HCT116 (cell line): ENCODE measurements at regions not wholly inside any gene's neighbourhood (a gene's known extent, or its start where the extent isn't known, plus 50 kb on each side); places are given as distances from the start of the nearest gene placed in this dataset.

Experiments used
- ATAC-seq: fragments of 200-7000 bp; cut with Tn5 transposase; 2 replicates; pipeline ENCODE4 v1.9.1; 2020; ENCODE audit warnings: mild to moderate bottlenecking, moderate library complexity
- BruUV-seq: library from RNA; stranded (reverse); fragments of 400-500 nt; replicated peaks from 2 replicates; lab custom pipeline; 2021; lab: Mats Ljungman, UMichigan
- CTCF ChIA-PET: fragments of 300-600 bp; sonication (Branson Sonifier 250); formaldehyde crosslinking; loops from one replicate; lab custom pipeline; 2021; ENCODE audit warnings: antibody characterized with exemption; lab: Charles Lee
- POLR2A ChIA-PET: fragments of 300-600, 350-600 bp; sonication (Branson Sonifier 250); formaldehyde crosslinking; loops from one replicate; lab custom pipeline; 2021; ENCODE audit warnings: antibody characterized with exemption; lab: Charles Lee
- RAD21 ChIA-PET, 2 experiments: fragments of 300-600 bp; sonication (Branson Sonifier 250); formaldehyde crosslinking; loops; one replicate each; lab custom pipeline; 2023; ENCODE audit warnings: low total read pairs in 2 of 2; ENCODE audit not compliant: uncharacterized antibody in 2 of 2, unreplicated experiment in 2 of 2, low non-redundant PET in 1 of 2; lab: Charles Lee
- DNase-seq: peaks from one replicate; pipeline ENCODE4 v3.0.0-alpha.2; 2010; ENCODE audit warnings: low read depth, low spot score
- H2AFZ ChIP-seq: fragments of 200-600 bp; shearing (Covaris generic), sonication (generic); 2 replicates; pipeline ENCODE4 v1.6.1; 2017; ENCODE audit warnings: low read depth, mixed run types, mixed read lengths, antibody characterized with exemption, low read length; ENCODE audit not compliant: poor library complexity, severe bottlenecking
- H3K27ac ChIP-seq: 2 replicates; pipeline ENCODE4 v1.5.1; 2012; ENCODE audit warnings: low read depth, low read length
- H3K27me3 ChIP-seq: fragments of 200-600 bp; sonication (generic); 2 replicates; pipeline ENCODE4 v1.6.1; 2016; ENCODE audit warnings: mixed run types, low read length, mixed read lengths; ENCODE audit not compliant: insufficient read depth
- H3K36me3 ChIP-seq, 2 experiments: fragments of 200-500 bp in 1 of 2; fragments of 200-600 bp in 1 of 2; sonication (Bioruptor generic) in 1 of 2; sonication (generic) in 1 of 2; 2 replicates each; pipeline versions ENCODE4 v1.5.1 to v1.6.1; 2014 to 2016; ENCODE audit warnings: low read length in 2 of 2, inconsistent platforms in 1 of 2, mixed read lengths in 1 of 2, mixed run types in 1 of 2; ENCODE audit not compliant: insufficient read depth in 2 of 2, control insufficient read depth in 1 of 2
- H3K4me1 ChIP-seq, 2 experiments: fragments of 200-600 bp in 1 of 2; sonication (generic) in 1 of 2; 2 replicates each; pipeline versions ENCODE4 v1.5.1 to v1.6.1; 2012 to 2017; ENCODE audit warnings: low read length in 2 of 2, inconsistent platforms in 1 of 2, mild to moderate bottlenecking in 1 of 2, mixed read lengths in 1 of 2, mixed run types in 1 of 2, moderate library complexity in 1 of 2; ENCODE audit not compliant: insufficient read depth in 2 of 2, control insufficient read depth in 1 of 2
- H3K4me2 ChIP-seq: fragments of 200-600 bp; sonication (generic); 2 replicates; pipeline ENCODE4 v1.6.1; 2017; ENCODE audit warnings: mixed run types, low read length, mixed read lengths
- H3K4me3 ChIP-seq, 2 experiments: fragments of 200-600 bp in 1 of 2; sonication (generic) in 1 of 2; replicated peaks in 1 of 2; 2 replicates each; pipeline ENCODE4 v1.5.1; 2011 to 2016; ENCODE audit warnings: low read length in 2 of 2, control low read depth in 1 of 2, low read depth in 1 of 2, mild to moderate bottlenecking in 1 of 2, mixed read lengths in 1 of 2, mixed run types in 1 of 2
- H3K79me2 ChIP-seq: fragments of 200-600 bp; sonication (generic); 2 replicates; pipeline ENCODE4 v1.6.1; 2017; ENCODE audit warnings: mild to moderate bottlenecking, mixed run types, low read length, moderate library complexity, mixed read lengths; ENCODE audit not compliant: insufficient read depth
- H3K9ac ChIP-seq: fragments of 200-600 bp; sonication (generic); 2 replicates; pipeline ENCODE4 v1.6.1; 2016; ENCODE audit warnings: low read length, mixed read lengths
- H3K9me2 ChIP-seq: fragments of 200-600 bp; sonication (generic), shearing (Covaris generic); 2 replicates; pipeline ENCODE4 v1.6.1; 2017; ENCODE audit warnings: mixed run types, mild to moderate bottlenecking, moderate library complexity; ENCODE audit not compliant: insufficient read depth
- H3K9me3 ChIP-seq, 2 experiments: fragments of 200-500 bp in 1 of 2; fragments of 200-600 bp in 1 of 2; sonication (Bioruptor generic) in 1 of 2; sonication (generic) in 1 of 2; 2 replicates each; pipeline ENCODE4 v1.6.1; 2014 to 2017; ENCODE audit warnings: low read length in 2 of 2, mixed read lengths in 2 of 2, inconsistent platforms in 1 of 2, low read depth in 1 of 2, mild to moderate bottlenecking in 1 of 2, mixed run types in 1 of 2, moderate library complexity in 1 of 2; ENCODE audit not compliant: control insufficient read depth in 1 of 2, insufficient read depth in 1 of 2
- H4K20me1 ChIP-seq: fragments of 200-600 bp; sonication (generic), shearing (Covaris generic); 2 replicates; pipeline ENCODE4 v1.6.1; 2017; ENCODE audit warnings: mixed run types, mild to moderate bottlenecking, moderate library complexity; ENCODE audit not compliant: insufficient read depth
- CBX3 ChIP-seq: IDR thresholded peaks from 2 replicates; pipeline ENCODE4 v1.6.1; 2012; ENCODE audit warnings: low read depth
- CEBPB ChIP-seq: IDR thresholded peaks from 2 replicates; pipeline ENCODE4 v1.6.1; 2012; ENCODE audit warnings: low read depth
- EGR1 ChIP-seq: IDR thresholded peaks from 2 replicates; pipeline ENCODE4 v1.6.1; 2012; ENCODE audit warnings: low read depth
- ELF1 ChIP-seq: IDR thresholded peaks from 2 replicates; pipeline ENCODE4 v1.6.1; 2012; ENCODE audit warnings: low read depth, borderline replicate concordance
- EZH2 ChIP-seq: fragments of 200-600 bp; sonication (generic); IDR thresholded peaks from 2 replicates; pipeline ENCODE4 v1.6.1; 2017; ENCODE audit warnings: antibody characterized with exemption, mixed run types
- FOSL1 ChIP-seq: IDR thresholded peaks from 2 replicates; pipeline ENCODE4 v1.6.1; 2012; ENCODE audit warnings: low read depth
- JUND ChIP-seq: IDR thresholded peaks from 2 replicates; pipeline ENCODE4 v1.6.1; 2012
- RAD21 ChIP-seq: IDR thresholded peaks from 2 replicates; pipeline ENCODE4 v1.6.1; 2012; ENCODE audit warnings: low read depth, mild to moderate bottlenecking
- SIN3A ChIP-seq: IDR thresholded peaks from 2 replicates; pipeline ENCODE4 v1.6.1; 2012; ENCODE audit warnings: low read depth
- SP1 ChIP-seq: IDR thresholded peaks from 2 replicates; pipeline ENCODE4 v1.6.1; 2012; ENCODE audit warnings: low read depth
- SRF ChIP-seq: IDR thresholded peaks from 2 replicates; pipeline ENCODE4 v1.6.1; 2012; ENCODE audit warnings: low read depth
- TCF7L2 ChIP-seq: IDR thresholded peaks from 2 replicates; pipeline ENCODE4 v1.7.0; 2011; ENCODE audit warnings: borderline replicate concordance, inconsistent platforms; ENCODE audit not compliant: insufficient read depth, insufficient read length; ENCODE audit errors: extremely low read depth
- YY1 ChIP-seq: IDR thresholded peaks from 2 replicates; pipeline ENCODE4 v1.6.1; 2011; ENCODE audit warnings: low read length, low read depth, moderate library complexity, mild to moderate bottlenecking; ENCODE audit not compliant: insufficient replicate concordance; ENCODE audit errors: extremely low read depth
- ZFX ChIP-seq: fragments of 450-650 bp; IDR thresholded peaks from 2 replicates; pipeline ENCODE4 v1.6.1; 2017
- intact Hi-C: fragments of 100-400 bp; cut with micrococcal nuclease; formaldehyde crosslinking; loops from 2 replicates; pipeline ENCODE4 v1.10.0; 2022
- TF ChIP-seq, protein P1 (sequence below): IDR thresholded peaks from 2 replicates; pipeline ENCODE4 v1.6.1; 2011; ENCODE audit warnings: mild to moderate bottlenecking, low read length, moderate library complexity; ENCODE audit not compliant: insufficient replicate concordance; ENCODE audit errors: extremely low read depth
- TF ChIP-seq, protein P2 (sequence below): IDR thresholded peaks from 2 replicates; pipeline ENCODE4 v1.6.1; 2012; ENCODE audit warnings: low read depth
- TF ChIP-seq, protein P3 (sequence below): IDR thresholded peaks from 2 replicates; pipeline ENCODE4 v1.6.1; 2012

DNA sequence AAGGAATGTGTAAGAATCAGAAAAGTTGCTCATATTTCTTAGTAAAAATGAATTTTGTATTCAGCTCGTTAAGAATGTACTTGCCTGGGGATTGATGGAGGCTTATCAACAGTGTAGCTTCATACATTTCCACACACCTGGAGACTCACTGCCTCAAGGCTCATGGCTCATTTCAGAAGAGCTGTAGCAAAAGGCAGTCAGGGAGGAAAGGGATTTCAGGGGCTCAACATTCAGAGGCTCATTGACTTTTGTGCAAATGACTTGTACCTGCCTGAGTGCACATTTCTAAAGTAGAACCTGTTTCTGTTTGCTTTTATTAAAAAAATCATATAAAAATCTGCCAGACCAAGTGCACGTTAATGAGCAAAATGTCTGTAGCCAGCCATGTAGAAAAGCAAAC is 304.4 kb downstream of the KCNS3 start:
- Histone ChIP-seq H3K27me3 (peaks cover 10% of the 10 kb centered on the region), H3K4me3 (no peak overlapping the region), H3K9me2 (no peaks in the 10 kb centered on the region), H3K9ac (no peak overlapping the region), H3K79me2 (no peaks in the 10 kb centered on the region), H3K9me3 (no peaks in the 10 kb centered on the region), H3K4me1 (no peaks in the 10 kb centered on the region), H4K20me1 (no peaks in the 10 kb centered on the region), H2AFZ (no peak overlapping the region), H3K27ac (no peak overlapping the region), H3K36me3 (no peaks in the 10 kb centered on the region), H3K4me2 (no peak overlapping the region)
- TF ChIP-seq SP1 (no peak), FOSL1 (no peak), EGR1 (no peak), SRF (no peak)
- TF ChIP-seq, protein P1, sequence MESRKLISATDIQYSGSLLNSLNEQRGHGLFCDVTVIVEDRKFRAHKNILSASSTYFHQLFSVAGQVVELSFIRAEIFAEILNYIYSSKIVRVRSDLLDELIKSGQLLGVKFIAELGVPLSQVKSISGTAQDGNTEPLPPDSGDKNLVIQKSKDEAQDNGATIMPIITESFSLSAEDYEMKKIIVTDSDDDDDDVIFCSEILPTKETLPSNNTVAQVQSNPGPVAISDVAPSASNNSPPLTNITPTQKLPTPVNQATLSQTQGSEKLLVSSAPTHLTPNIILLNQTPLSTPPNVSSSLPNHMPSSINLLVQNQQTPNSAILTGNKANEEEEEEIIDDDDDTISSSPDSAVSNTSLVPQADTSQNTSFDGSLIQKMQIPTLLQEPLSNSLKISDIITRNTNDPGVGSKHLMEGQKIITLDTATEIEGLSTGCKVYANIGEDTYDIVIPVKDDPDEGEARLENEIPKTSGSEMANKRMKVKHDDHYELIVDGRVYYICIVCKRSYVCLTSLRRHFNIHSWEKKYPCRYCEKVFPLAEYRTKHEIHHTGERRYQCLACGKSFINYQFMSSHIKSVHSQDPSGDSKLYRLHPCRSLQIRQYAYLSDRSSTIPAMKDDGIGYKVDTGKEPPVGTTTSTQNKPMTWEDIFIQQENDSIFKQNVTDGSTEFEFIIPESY: no peak
- ChIA-PET POLR2A (no interaction called here), RAD21 (no interaction called here), CTCF (no interaction called here)
- DNase-seq (no peak), ATAC-seq (no peak)
- BruUV-seq: no TSS peak
- intact Hi-C loops: no loop called here

DNA sequence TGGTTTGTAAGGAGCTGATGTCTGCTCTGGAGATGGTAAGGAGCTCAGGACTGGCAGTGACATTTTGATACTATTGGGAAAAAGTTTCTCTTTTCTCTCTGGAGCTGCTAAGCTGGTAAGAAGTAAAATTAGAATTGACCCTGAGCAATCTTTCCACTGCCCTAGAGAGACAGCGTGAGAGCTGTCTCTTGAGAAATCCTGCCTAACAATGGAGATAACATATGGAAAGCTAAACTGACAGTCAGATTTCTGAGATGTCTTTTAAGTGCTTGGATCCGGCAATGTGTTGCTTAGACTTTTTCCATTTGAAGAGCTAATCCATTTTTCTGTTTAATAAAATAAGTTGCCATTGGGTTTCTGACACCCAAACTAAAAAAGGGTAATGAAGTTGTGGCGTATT is 302.4 kb downstream of the KCNS3 start:
- H3K27ac ChIP-seq: no peak overlapping the region
- H3K27me3 ChIP-seq: peaks cover 10% of the 10 kb centered on the region
- DNase-seq (no peak), ATAC-seq (no peak)
- H3K9me2 ChIP-seq: no peaks in the 10 kb centered on the region
- H3K4me1 ChIP-seq: no peaks in the 10 kb centered on the region
- H3K4me3 ChIP-seq: no peak overlapping the region
- CTCF ChIA-PET: interaction anchor here (1.4 kb wide), 1 partner anchor 322 kb away, joined by 3 read pairs; no protein-coding TSS in a partner anchor
- intact Hi-C loops: no loop called here
- no peaks in the 10 kb centered on the region for H3K79me2 ChIP-seq
- no peak overlapping the region for H3K4me2 ChIP-seq
- no peak overlapping the region for H3K9ac ChIP-seq
- POLR2A ChIA-PET: no interaction called here
- no peaks in the 10 kb centered on the region for H4K20me1 ChIP-seq
- H3K36me3 ChIP-seq: no peaks in the 10 kb centered on the region
- H2AFZ ChIP-seq: no peak overlapping the region
- RAD21 ChIA-PET: no interaction called here
- BruUV-seq: no TSS peak
- H3K9me3 ChIP-seq: no peaks in the 10 kb centered on the region
- TF ChIP-seq JUND: no peak
- no peak for TF ChIP-seq SIN3A
- no peak for TF ChIP-seq RAD21
- TF ChIP-seq EZH2: no peak
- no peak for TF ChIP-seq CBX3
- no peak for TF ChIP-seq TCF7L2
- no peak for TF ChIP-seq ZFX
- TF ChIP-seq, protein P2, sequence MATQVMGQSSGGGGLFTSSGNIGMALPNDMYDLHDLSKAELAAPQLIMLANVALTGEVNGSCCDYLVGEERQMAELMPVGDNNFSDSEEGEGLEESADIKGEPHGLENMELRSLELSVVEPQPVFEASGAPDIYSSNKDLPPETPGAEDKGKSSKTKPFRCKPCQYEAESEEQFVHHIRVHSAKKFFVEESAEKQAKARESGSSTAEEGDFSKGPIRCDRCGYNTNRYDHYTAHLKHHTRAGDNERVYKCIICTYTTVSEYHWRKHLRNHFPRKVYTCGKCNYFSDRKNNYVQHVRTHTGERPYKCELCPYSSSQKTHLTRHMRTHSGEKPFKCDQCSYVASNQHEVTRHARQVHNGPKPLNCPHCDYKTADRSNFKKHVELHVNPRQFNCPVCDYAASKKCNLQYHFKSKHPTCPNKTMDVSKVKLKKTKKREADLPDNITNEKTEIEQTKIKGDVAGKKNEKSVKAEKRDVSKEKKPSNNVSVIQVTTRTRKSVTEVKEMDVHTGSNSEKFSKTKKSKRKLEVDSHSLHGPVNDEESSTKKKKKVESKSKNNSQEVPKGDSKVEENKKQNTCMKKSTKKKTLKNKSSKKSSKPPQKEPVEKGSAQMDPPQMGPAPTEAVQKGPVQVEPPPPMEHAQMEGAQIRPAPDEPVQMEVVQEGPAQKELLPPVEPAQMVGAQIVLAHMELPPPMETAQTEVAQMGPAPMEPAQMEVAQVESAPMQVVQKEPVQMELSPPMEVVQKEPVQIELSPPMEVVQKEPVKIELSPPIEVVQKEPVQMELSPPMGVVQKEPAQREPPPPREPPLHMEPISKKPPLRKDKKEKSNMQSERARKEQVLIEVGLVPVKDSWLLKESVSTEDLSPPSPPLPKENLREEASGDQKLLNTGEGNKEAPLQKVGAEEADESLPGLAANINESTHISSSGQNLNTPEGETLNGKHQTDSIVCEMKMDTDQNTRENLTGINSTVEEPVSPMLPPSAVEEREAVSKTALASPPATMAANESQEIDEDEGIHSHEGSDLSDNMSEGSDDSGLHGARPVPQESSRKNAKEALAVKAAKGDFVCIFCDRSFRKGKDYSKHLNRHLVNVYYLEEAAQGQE: no peak
- TF ChIP-seq, protein P3, sequence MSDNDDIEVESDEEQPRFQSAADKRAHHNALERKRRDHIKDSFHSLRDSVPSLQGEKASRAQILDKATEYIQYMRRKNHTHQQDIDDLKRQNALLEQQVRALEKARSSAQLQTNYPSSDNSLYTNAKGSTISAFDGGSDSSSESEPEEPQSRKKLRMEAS: no peak
- no peak for TF ChIP-seq ELF1
- no peak for TF ChIP-seq CEBPB
- no peak for TF ChIP-seq SRF
- no peak for TF ChIP-seq YY1
- TF ChIP-seq SP1: no peak
- TF ChIP-seq EGR1: no peak
